Tibial nerve (tissue), 4 donors: ENCODE measurements at regions not wholly inside any gene's neighbourhood (a gene's known extent, or its start where the extent isn't known, plus 50 kb on each side); places are given as distances from the start of the nearest gene placed in this dataset.

Experiments
- DNase-seq, 2 donors: peaks; one replicate each; pipeline ENCODE4 v3.0.0-alpha.2; 2019; ENCODE audit warnings: low spot score in 2 of 2
- H3K27ac ChIP-seq, 4 donors: fragments of 200-600 bp; sonication (generic) in 3 of 4; one replicate each; pipeline ENCODE4 v1.5.1; 2017 to 2019; ENCODE audit warnings: mild to moderate bottlenecking in 1 of 4
- H3K27me3 ChIP-seq, 2 donors: fragments of 200-600 bp; sonication (generic) in 1 of 2; one replicate each; pipeline versions ENCODE4 v1.5.1 to v1.6.0; 2017 to 2019
- H3K36me3 ChIP-seq, 3 donors: fragments of 200-600 bp; sonication (generic); one replicate each; pipeline ENCODE4 v1.5.1; 2018 to 2019
- H3K4me1 ChIP-seq, 4 donors: fragments of 200-600 bp; sonication (generic) in 3 of 4; one replicate each; pipeline ENCODE4 v1.5.1; 2017 to 2019
- H3K4me3 ChIP-seq, 4 donors: fragments of 200-600 bp; sonication (generic) in 3 of 4; one replicate each; pipeline ENCODE4 v1.5.1; 2017 to 2019; ENCODE audit warnings: mild to moderate bottlenecking in 1 of 4, moderate library complexity in 1 of 4
- H3K9me3 ChIP-seq, 4 donors: fragments of 200-600 bp; sonication (generic) in 3 of 4; one replicate each; pipeline ENCODE4 v1.5.1; 2017 to 2019
- CTCF ChIP-seq, 5 experiments: fragments of 200-600 bp in 3 of 5; fragments of 450-650 bp in 2 of 5; sonication (generic) in 3 of 5; IDR thresholded peaks; one replicate each; pipeline ENCODE4 v1.5.1; 2016 to 2019; ENCODE audit warnings: antibody characterized with exemption in 5 of 5, mild to moderate bottlenecking in 3 of 5, moderate library complexity in 2 of 5
- EP300 ChIP-seq, 2 donors: sonication (generic); formaldehyde crosslinking; IDR thresholded peaks; one replicate each; pipeline ENCODE4 v1.6.1; 2017; ENCODE audit warnings: antibody characterized with exemption in 2 of 2, mild to moderate bottlenecking in 1 of 2
- POLR2A ChIP-seq, 2 donors: fragments of 450-650 bp; IDR thresholded peaks; one replicate each; pipeline ENCODE4 v1.6.1; 2017; ENCODE audit warnings: antibody characterized with exemption in 2 of 2, mild to moderate bottlenecking in 2 of 2, moderate library complexity in 2 of 2
- WGBS, 2 donors: methylation state at CpG; one replicate each; pipeline ENCODE4 v1.1.5; 2018; 5-methylcytosine and 5-hydroxymethylcytosine counted together

- TF ChIP-seq CTCF (IDR thresholded peaks at IDR 0.05) = peak; percentile 64 to 84 (median 73)
- no peak for TF ChIP-seq EP300 (IDR thresholded peaks at IDR 0.05)
- 2 to 3% methylated on average over 12 of the region's 12 CpGs for WGBS, 2 donors
- no peaks in the 10 kb centered on the region for H3K36me3 ChIP-seq
- DNase-seq = peak in 1 of 2 donors; percentile 17
- H3K27me3 ChIP-seq = no peaks in the 10 kb centered on the region
- H3K27ac ChIP-seq = no peak overlapping the region
- H3K9me3 ChIP-seq = no peaks in the 10 kb centered on the region
- peaks cover 0 to 6% (median 0%) of the 10 kb centered on the region in 4 donors for H3K4me1 ChIP-seq
- H3K4me3 ChIP-seq = peak overlapping the region in 1 of 4 donors; percentile 27
These were observed 80.3 kb upstream of the GOT2 start for GRCh38 chr16:58814348-58814801.

- Histone ChIP-seq H3K27me3 (no peaks in the 10 kb centered on the region), H3K27ac (no peak overlapping the region), H3K36me3 (no peaks in the 10 kb centered on the region), H3K4me1 (no peaks in the 10 kb centered on the region), H3K4me3 (no peak overlapping the region), H3K9me3 (peaks cover 0 to 5% (median 0%) of the 10 kb centered on the region in 4 donors)
- DNase-seq = no peak
- TF ChIP-seq CTCF (IDR thresholded peaks at IDR 0.05) (no peak), POLR2A (IDR thresholded peaks at IDR 0.05) (no peak), EP300 (IDR thresholded peaks at IDR 0.05) (no peak)
- WGBS, 2 donors = 85 to 86% methylated on average over 3 of the region's 3 CpGs
These were observed 75.1 kb upstream of the GOT2 start for GRCh38 chr16:58809213-58809612.

GRCh38 chr16:58807276-58807675 lies 73.2 kb upstream of the GOT2 start:
- Histone ChIP-seq H3K27me3 (no peaks in the 10 kb centered on the region), H3K4me3 (no peak overlapping the region), H3K27ac (no peak overlapping the region), H3K9me3 (peaks cover 0 to 18% (median 2%) of the 10 kb centered on the region in 4 donors), H3K4me1 (no peaks in the 10 kb centered on the region), H3K36me3 (no peaks in the 10 kb centered on the region)
- no peak for TF ChIP-seq EP300 (IDR thresholded peaks at IDR 0.05)
- no peak for TF ChIP-seq POLR2A (IDR thresholded peaks at IDR 0.05)
- no peak for TF ChIP-seq CTCF (IDR thresholded peaks at IDR 0.05)
- no peak for DNase-seq

- Histone ChIP-seq H3K27me3 (no peaks in the 10 kb centered on the region), H3K9me3 (peaks cover 0 to 36% (median 4%) of the 10 kb centered on the region in 4 donors), H3K4me1 (no peaks in the 10 kb centered on the region), H3K27ac (no peak overlapping the region), H3K36me3 (no peaks in the 10 kb centered on the region), H3K4me3 (no peak overlapping the region)
- WGBS, 2 donors = 59 to 72% methylated on average over 1 of the region's 1 CpG
- no peak for TF ChIP-seq EP300 (IDR thresholded peaks at IDR 0.05)
- no peak for DNase-seq
These were observed 67.7 kb upstream of the GOT2 start for GRCh38 chr16:58801838-58802237.

- H3K27me3 ChIP-seq = no peaks in the 10 kb centered on the region
- H3K27ac ChIP-seq = no peak overlapping the region
- no peak for TF ChIP-seq CTCF (IDR thresholded peaks at IDR 0.05)
- TF ChIP-seq EP300 (IDR thresholded peaks at IDR 0.05) = no peak
- H3K4me1 ChIP-seq = no peaks in the 10 kb centered on the region
- H3K9me3 ChIP-seq = peaks cover 0 to 19% (median 2%) of the 10 kb centered on the region in 4 donors
- DNase-seq = no peak
- H3K4me3 ChIP-seq = no peak overlapping the region
- WGBS, 2 donors = 89 to 91% methylated on average over 9 of the region's 9 CpGs
- no peaks in the 10 kb centered on the region for H3K36me3 ChIP-seq
These were observed 63.2 kb upstream of the GOT2 start for GRCh38 chr16:58797137-58797801.
